Neural progenitor cell (in vitro differentiated cells): ENCODE measurements at regions not wholly inside any gene's neighbourhood (a gene's known extent, or its start where the extent isn't known, plus 50 kb on each side); places are given as distances from the start of the nearest gene placed in this dataset.

Experiments
- EZH2 ChIP-seq: fragments of 200-600 bp; sonication (generic); IDR thresholded peaks from 2 replicates; pipeline ENCODE4 v1.6.1; 2017; ENCODE audit warnings: antibody characterized with exemption, mild to moderate bottlenecking, moderate library complexity
- EZH2phosphoT487 ChIP-seq: fragments of 200-600 bp; sonication (generic); IDR thresholded peaks from 2 replicates; pipeline ENCODE4 v1.6.1; 2017; ENCODE audit warnings: antibody characterized with exemption
- TF ChIP-seq, protein P1 (sequence below): fragments of 200-600 bp; sonication (generic); IDR thresholded peaks from 2 replicates; pipeline ENCODE4 v1.5.1; 2017; ENCODE audit warnings: antibody characterized with exemption, mild to moderate bottlenecking

GRCh38 chr15:35298509-35298908 is 213.4 kb upstream of the NANOGP8 start:
- TF ChIP-seq, protein P1, sequence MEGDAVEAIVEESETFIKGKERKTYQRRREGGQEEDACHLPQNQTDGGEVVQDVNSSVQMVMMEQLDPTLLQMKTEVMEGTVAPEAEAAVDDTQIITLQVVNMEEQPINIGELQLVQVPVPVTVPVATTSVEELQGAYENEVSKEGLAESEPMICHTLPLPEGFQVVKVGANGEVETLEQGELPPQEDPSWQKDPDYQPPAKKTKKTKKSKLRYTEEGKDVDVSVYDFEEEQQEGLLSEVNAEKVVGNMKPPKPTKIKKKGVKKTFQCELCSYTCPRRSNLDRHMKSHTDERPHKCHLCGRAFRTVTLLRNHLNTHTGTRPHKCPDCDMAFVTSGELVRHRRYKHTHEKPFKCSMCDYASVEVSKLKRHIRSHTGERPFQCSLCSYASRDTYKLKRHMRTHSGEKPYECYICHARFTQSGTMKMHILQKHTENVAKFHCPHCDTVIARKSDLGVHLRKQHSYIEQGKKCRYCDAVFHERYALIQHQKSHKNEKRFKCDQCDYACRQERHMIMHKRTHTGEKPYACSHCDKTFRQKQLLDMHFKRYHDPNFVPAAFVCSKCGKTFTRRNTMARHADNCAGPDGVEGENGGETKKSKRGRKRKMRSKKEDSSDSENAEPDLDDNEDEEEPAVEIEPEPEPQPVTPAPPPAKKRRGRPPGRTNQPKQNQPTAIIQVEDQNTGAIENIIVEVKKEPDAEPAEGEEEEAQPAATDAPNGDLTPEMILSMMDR: no peak
- TF ChIP-seq EZH2 (no peak), EZH2phosphoT487 (no peak)
